ENCODE measurements at regions not wholly inside any gene's neighbourhood (a gene's known extent, or its start where the extent isn't known, plus 50 kb on each side); places are given as distances from the start of the nearest gene placed in this dataset.

- no peak for TF ChIP-seq CTCF (IDR thresholded peaks at IDR 0.05)
- TF ChIP-seq POLR2A (IDR thresholded peaks at IDR 0.05): no peak
Measured at GRCh38 chr1:234875953-234876855, 252.4 kb downstream of the TOMM20 start.
